ENCODE measurements at regions not wholly inside any gene's neighbourhood (a gene's known extent, or its start where the extent isn't known, plus 50 kb on each side); places are given as distances from the start of the nearest gene placed in this dataset.

- no peak for DNase-seq (ENCODE audit: low spot score)
These were observed 407.3 kb downstream of the STIM2 start for GRCh38 chr4:27267970-27268355.

DNA sequence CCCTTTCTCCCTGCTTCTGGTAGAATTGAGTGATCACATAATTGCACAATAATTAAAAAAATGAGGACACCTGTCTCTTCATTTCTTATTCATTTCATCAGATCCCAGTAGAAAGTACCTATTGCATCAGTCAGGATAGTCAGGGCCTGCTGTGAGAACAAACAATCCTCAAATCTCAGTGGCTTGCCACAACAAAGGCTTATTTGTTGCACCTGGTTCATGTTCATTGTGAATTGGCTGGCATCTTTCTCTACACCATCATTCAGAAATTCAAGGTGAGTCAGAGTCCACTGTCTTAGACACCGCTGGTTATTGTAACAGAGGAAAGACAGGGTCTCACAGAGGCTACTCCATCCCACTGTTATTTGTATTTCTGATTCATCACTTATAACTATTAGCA, 409.8 kb downstream of the STIM2 start:
- no peak for DNase-seq (ENCODE audit: low spot score)

GRCh38 chr4:27271555-27271954, 410.9 kb downstream of the STIM2 start:
- DNase-seq (ENCODE audit: low spot score), result no peak

DNA sequence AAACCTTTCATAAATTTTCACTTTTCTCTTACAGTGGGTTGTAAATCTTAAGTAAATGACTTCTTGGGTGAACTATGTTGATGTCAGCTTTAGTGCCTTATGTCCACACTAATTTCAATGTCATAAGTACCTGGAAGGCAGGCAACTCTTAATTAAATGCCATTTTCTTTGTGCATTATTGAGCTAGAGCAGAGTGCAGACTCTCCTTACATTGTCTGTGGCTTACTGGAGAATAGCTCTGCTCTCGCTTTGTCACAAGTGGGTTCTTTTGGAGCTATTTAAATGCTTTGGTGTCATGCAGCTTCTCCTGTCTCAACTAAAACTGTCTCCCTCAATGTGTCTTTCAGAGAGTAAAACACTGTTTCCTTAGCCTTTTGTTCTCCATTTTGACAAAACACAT, 411.6 kb downstream of the STIM2 start:
- no peak for DNase-seq (ENCODE audit: low spot score)

DNA sequence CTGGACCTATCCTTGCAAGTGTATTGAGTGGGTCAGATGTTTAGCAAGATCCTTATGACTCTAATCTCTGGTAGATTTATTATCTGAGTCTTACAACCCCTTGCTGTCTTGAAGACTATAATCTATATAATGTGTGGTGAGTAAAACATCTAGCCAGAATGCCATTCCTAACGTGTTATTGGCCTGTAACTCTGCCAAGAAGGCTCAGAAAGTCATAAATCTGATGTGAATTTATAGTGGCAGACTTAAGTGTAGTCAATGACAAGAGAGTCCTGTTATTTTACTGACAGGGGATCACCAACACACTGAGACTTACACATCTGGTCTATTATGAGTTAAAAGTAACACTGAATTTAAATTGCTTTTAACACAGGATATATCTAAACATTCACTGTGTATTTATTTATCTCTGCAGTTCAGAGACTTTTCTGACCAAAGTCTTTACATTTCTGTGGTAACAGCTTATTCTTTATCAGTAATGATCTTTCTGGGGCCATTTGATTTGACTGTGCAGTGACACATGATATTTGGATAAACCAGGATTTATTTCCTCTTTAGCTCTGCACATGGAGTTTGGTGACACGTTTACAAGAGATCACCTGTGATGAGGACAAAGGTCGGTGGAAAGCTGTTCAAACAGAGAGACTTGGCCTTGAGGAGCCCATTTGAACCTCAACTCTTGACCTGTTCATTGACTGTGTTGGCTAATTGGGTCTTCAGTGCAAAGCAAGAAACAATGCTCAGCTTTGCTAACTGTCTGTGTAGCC, 415.8 kb downstream of the STIM2 start:
- DNase-seq (ENCODE audit: low spot score), result no peak

DNA sequence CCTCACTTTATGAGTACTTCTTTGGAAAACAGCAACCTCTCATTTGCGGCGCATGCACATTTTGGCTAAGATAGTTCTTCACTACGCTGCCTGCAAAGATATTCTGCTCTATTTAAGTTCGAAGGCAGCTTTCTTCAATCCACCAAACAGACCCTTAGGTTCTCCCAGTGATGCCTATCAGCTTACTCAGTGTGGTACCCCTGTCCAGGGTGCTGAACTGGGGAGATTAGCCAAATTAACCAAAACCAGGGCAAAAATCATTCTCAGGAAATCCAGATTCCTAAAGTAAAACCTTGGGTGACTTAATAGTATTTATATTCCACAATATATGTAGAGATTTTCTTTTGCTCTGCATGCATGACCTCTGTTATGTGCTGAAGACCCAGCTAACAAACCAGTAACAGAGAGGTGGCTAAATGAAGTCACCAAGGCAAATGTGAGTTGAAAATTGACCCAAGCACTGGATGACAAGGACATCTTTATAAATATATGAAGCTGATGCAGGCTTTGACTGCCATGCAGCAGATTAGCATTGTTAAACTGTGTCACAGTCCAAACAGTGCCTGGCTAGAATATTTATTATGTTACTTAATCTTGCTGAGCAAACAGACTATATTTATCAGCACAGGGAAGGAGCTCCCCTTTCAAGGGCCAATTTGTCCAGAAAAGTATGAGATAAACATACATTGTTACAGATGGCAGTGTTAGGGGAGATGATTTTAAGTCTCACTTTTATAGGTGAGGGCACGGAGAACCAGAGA, 418.2 kb downstream of the STIM2 start:
- DNase-seq (ENCODE audit: low spot score), result peak; percentile 72

- DNase-seq (ENCODE audit: low spot score), result no peak
These were observed 427.9 kb downstream of the STIM2 start for GRCh38 chr4:27288496-27288895.

DNA sequence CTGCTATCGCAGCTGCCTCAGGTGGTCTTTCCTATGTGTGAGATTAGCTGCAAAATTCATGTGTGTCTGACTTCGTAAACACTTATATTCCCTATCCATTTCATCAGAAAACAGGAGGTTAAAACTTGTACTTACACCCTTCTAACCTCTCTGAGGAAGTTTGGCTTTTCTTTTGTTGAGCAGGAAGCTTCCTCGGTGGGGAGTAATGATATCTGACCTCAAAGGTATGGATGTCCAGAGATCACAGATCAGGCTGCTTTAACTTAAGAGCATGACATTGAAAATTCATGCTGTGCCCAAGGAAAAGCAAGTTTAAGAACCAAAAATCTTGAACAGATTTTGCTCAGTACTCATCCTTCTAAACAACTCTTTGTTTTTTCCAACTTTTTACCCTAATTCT, 429.1 kb downstream of the STIM2 start:
- DNase-seq (ENCODE audit: low spot score), result no peak

- DNase-seq (ENCODE audit: low spot score), result no peak
These were observed 433.2 kb downstream of the STIM2 start for GRCh38 chr4:27293831-27294230.

- DNase-seq (ENCODE audit: low spot score), result peak; percentile 15
These were observed 444.1 kb downstream of the STIM2 start for GRCh38 chr4:27304751-27305150.

DNA sequence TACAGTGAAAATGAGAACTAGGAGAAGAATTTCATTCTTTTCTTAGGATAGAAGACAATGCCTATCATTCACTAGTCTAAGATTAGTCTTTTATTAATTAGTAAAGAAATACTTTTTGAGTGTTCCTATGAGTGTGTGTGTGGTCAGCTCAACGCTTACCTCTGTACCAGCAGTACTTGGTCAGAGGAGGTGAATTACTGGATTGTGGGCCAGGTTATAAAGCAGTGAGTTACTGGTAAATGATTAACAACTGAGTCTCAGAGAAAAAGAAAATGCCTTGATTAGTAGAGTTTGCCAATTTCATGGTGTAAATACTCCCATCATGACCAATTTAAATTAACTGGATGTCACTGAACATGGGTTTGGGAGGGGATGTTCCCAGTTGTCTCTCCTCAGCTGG, 444.6 kb downstream of the STIM2 start:
- no peak for DNase-seq (ENCODE audit: low spot score)

GRCh38 chr4:27308379-27308778, 447.7 kb downstream of the STIM2 start:
- DNase-seq (ENCODE audit: low spot score), result no peak

DNA sequence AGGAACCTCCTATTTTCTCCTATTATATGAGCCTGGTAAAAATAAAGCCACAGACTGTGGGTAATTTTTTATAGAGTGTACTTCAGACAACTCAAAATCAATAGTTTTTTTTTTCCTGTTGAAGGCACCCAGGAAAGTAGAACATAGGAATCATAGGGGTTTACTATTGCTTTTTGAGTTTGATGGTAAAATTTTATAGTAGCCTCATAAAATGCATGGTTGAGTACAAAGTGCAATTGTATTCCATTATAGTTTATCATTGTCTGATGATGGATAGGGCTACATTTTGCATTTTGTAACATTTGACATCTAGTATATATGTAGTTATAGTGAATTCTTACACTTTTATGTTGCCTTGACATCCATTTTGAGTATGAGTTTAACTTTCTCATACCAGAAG, 455.0 kb downstream of the STIM2 start:
- no peak for DNase-seq (ENCODE audit: low spot score)

GRCh38 chr4:27316176-27316575, 455.5 kb downstream of the STIM2 start:
- no peak for DNase-seq (ENCODE audit: low spot score)

DNA sequence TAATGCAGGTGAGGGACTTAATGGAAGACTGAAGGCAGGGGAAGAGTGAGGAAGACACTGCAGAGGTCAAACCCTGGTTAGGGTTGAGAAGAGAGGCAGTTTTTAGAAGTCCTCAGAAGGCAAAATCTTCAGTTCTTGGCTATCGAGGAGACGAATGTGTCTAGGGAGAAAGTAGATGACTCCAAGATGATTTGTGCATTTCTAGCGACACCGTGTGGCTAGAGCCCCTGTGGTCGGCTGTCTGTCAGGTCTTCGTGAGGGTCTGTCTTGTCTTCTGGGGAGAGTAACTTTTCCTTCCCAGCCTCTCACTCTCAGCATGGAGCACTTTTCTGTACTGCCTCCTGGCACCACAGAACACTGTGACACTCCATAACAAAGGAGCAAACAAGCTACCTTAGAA, 458.1 kb downstream of the STIM2 start:
- DNase-seq (ENCODE audit: low spot score), result peak; percentile 81

- no peak for DNase-seq (ENCODE audit: low spot score)
These were observed 466.4 kb downstream of the STIM2 start for GRCh38 chr4:27326991-27327390.

DNA sequence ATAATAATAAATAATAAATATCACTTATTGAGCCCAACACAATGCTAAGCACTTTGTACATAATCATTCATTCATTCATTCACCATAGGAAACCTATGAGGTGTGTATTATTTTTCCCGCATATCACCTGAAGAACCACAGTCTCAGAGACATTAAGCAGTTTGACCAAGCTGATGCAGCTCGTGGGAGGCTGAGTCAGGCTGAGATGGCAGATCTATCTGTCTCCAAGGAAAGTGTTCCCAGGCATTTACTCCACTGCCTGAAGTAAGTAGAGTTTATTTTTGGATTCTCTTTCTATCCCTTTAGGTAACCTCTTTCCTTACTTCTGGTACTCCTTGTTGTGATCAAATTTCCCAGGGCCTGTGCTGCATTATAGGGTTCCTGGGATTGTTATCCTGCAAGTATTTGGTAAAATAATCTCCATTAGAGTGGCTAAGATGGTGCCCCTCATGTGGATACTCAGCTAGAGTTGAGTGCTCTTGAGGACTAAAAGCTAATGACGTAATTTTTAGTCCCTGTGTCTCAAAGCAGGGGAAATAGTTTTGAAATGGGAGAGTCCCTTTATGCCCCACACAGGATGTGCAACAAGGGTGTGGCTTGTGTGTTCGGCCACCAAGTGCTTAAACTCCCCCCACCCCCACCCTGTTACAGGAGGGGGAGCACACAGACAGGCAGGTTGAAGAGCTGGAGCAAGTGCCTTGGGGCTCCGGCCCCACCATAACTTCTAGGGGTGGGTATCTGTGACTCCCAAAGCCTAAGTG, 467.0 kb downstream of the STIM2 start:
- no peak for DNase-seq (ENCODE audit: low spot score)

- no peak for DNase-seq (ENCODE audit: low spot score)
These were observed 477.9 kb downstream of the STIM2 start for GRCh38 chr4:27338530-27338929.

DNA sequence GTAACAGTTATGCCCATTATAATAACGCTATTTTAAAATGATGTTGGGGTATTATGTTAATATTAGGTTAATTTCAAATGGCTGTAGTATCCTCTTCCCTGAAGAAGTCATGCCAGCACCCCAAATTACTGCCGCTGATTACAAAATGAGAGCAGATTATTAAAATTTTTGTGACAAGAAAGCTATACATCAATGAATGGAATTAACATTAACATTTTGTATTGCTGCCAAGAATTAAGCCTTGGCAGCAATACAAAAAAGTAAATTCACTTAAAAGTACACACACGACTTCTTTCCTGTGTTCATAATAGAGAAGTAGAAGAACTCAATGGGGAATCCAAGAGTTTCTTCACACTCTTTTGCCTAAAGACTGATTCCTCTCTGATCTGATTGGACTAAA, 482.8 kb downstream of the STIM2 start:
- no peak for DNase-seq (ENCODE audit: low spot score)

GRCh38 chr4:27350161-27350560, 489.5 kb downstream of the STIM2 start:
- no peak for DNase-seq (ENCODE audit: low spot score)

- no peak for DNase-seq (ENCODE audit: low spot score)
These were observed 496.6 kb downstream of the STIM2 start for GRCh38 chr4:27357283-27357682.

- DNase-seq (ENCODE audit: low spot score), result no peak
These were observed 497.6 kb downstream of the STIM2 start for GRCh38 chr4:27358269-27358668.

GRCh38 chr4:27360131-27360530, 499.5 kb downstream of the STIM2 start:
- DNase-seq (ENCODE audit: low spot score), result no peak

Data from iPS-NIHi11 (cell line).